ENCODE measurements at regions not wholly inside any gene's neighbourhood (a gene's known extent, or its start where the extent isn't known, plus 50 kb on each side); places are given as distances from the start of the nearest gene placed in this dataset.

- H4K20me1 ChIP-seq (ENCODE audit: insufficient read depth, low read length) = no peaks in the 10 kb centered on the region
- no peak overlapping the region for H3K27ac Mint-ChIP-seq (ENCODE audit: unreplicated experiment)
- H3K36me3 ChIP-seq (ENCODE audit: insufficient read depth, low read length) = no peaks in the 10 kb centered on the region
- no peak overlapping the region for H3K4me3 ChIP-seq (ENCODE audit: insufficient read depth, low read depth, low read length)
- DNase-seq (ENCODE audit: low read depth) = no peak
- H3K36me3 Mint-ChIP-seq (ENCODE audit: low read depth, unreplicated experiment) = no peaks in the 10 kb centered on the region
- H3K4me1 ChIP-seq (ENCODE audit: insufficient read depth, low read length) = no peaks in the 10 kb centered on the region
- H3K27me3 Mint-ChIP-seq (ENCODE audit: low read depth, unreplicated experiment) = no peaks in the 10 kb centered on the region
- peaks cover 3% of the 10 kb centered on the region for H3K9me3 Mint-ChIP-seq (ENCODE audit: unreplicated experiment)
- H2AFZ ChIP-seq (ENCODE audit: low read depth, low read length) = no peak overlapping the region
- TF ChIP-seq EZH2 (IDR thresholded peaks at IDR 0.05; ENCODE audit: insufficient read depth, low read length) (no peak), CTCF (IDR thresholded peaks at IDR 0.05; ENCODE audit: insufficient read depth, low read depth, low read length) (no peak)
- FAIRE-seq = no peak
- peaks cover 4% of the 10 kb centered on the region for H3K4me1 Mint-ChIP-seq (ENCODE audit: low read depth, unreplicated experiment)
- H3K9me3 ChIP-seq (ENCODE audit: insufficient read depth, low read depth, low read length) = no peaks in the 10 kb centered on the region
- H3K27ac ChIP-seq (ENCODE audit: low read depth, low read length) = no peak overlapping the region
- no peak overlapping the region for H3K4me3 Mint-ChIP-seq (ENCODE audit: unreplicated experiment)
- no peak overlapping the region for H3K4me2 ChIP-seq (ENCODE audit: low read length)
- no peak overlapping the region for H3K9ac ChIP-seq (ENCODE audit: low read length)
- H3K79me2 ChIP-seq (ENCODE audit: insufficient read depth, low read length) = no peaks in the 10 kb centered on the region
- H3K27me3 ChIP-seq (ENCODE audit: insufficient read depth, low read length) = no peaks in the 10 kb centered on the region
Measured at GRCh38 chr18:22015156-22015555, 154.2 kb upstream of the GATA6 start.

GRCh38 chr18:22018366-22018765 lies 151.0 kb upstream of the GATA6 start:
- H3K4me1 ChIP-seq (ENCODE audit: insufficient read depth, low read length) = no peaks in the 10 kb centered on the region
- H3K79me2 ChIP-seq (ENCODE audit: insufficient read depth, low read length) = no peaks in the 10 kb centered on the region
- H3K36me3 Mint-ChIP-seq (ENCODE audit: low read depth, unreplicated experiment) = no peaks in the 10 kb centered on the region
- no peaks in the 10 kb centered on the region for H3K36me3 ChIP-seq (ENCODE audit: insufficient read depth, low read length)
- H3K4me3 ChIP-seq (ENCODE audit: insufficient read depth, low read depth, low read length) = no peak overlapping the region
- peaks cover 6% of the 10 kb centered on the region for H3K27me3 Mint-ChIP-seq (ENCODE audit: low read depth, unreplicated experiment)
- DNase-seq (ENCODE audit: low read depth) (no peak), FAIRE-seq (no peak)
- peak overlapping the region; percentile 41 for H2AFZ ChIP-seq (ENCODE audit: low read depth, low read length)
- H3K4me2 ChIP-seq (ENCODE audit: low read length) = no peak overlapping the region
- no peak overlapping the region for H3K27ac Mint-ChIP-seq (ENCODE audit: unreplicated experiment)
- H3K9ac ChIP-seq (ENCODE audit: low read length) = no peak overlapping the region
- H3K9me3 ChIP-seq (ENCODE audit: insufficient read depth, low read depth, low read length) = no peaks in the 10 kb centered on the region
- H3K4me1 Mint-ChIP-seq (ENCODE audit: low read depth, unreplicated experiment) = peaks cover 6% of the 10 kb centered on the region
- no peak overlapping the region for H3K4me3 Mint-ChIP-seq (ENCODE audit: unreplicated experiment)
- H4K20me1 ChIP-seq (ENCODE audit: insufficient read depth, low read length) = no peaks in the 10 kb centered on the region
- peaks cover 3% of the 10 kb centered on the region for H3K9me3 Mint-ChIP-seq (ENCODE audit: unreplicated experiment)
- no peaks in the 10 kb centered on the region for H3K27me3 ChIP-seq (ENCODE audit: insufficient read depth, low read length)
- TF ChIP-seq CTCF (IDR thresholded peaks at IDR 0.05; ENCODE audit: insufficient read depth, low read depth, low read length) (no peak), EZH2 (IDR thresholded peaks at IDR 0.05; ENCODE audit: insufficient read depth, low read length) (no peak)
- no peak overlapping the region for H3K27ac ChIP-seq (ENCODE audit: low read depth, low read length)

- Histone ChIP-seq H3K36me3 (ENCODE audit: insufficient read depth, low read length) (no peaks in the 10 kb centered on the region), H3K79me2 (ENCODE audit: insufficient read depth, low read length) (no peaks in the 10 kb centered on the region), H3K4me1 (ENCODE audit: insufficient read depth, low read length) (no peaks in the 10 kb centered on the region), H3K27me3 (ENCODE audit: insufficient read depth, low read length) (no peaks in the 10 kb centered on the region), H3K4me2 (ENCODE audit: low read length) (no peak overlapping the region), H3K4me3 (ENCODE audit: insufficient read depth, low read depth, low read length) (no peak overlapping the region), H2AFZ (ENCODE audit: low read depth, low read length) (no peak overlapping the region), H4K20me1 (ENCODE audit: insufficient read depth, low read length) (no peaks in the 10 kb centered on the region), H3K27ac (ENCODE audit: low read depth, low read length) (no peak overlapping the region), H3K9ac (ENCODE audit: low read length) (no peak overlapping the region), H3K9me3 (ENCODE audit: insufficient read depth, low read depth, low read length) (no peaks in the 10 kb centered on the region)
- no peak for TF ChIP-seq CTCF (IDR thresholded peaks at IDR 0.05; ENCODE audit: insufficient read depth, low read depth, low read length)
- no peak for TF ChIP-seq EZH2 (IDR thresholded peaks at IDR 0.05; ENCODE audit: insufficient read depth, low read length)
- FAIRE-seq = no peak
- Mint-ChIP-seq H3K36me3 (ENCODE audit: low read depth, unreplicated experiment) (no peaks in the 10 kb centered on the region), H3K4me1 (ENCODE audit: low read depth, unreplicated experiment) (peaks cover 6% of the 10 kb centered on the region), H3K9me3 (ENCODE audit: unreplicated experiment) (no peaks in the 10 kb centered on the region), H3K27me3 (ENCODE audit: low read depth, unreplicated experiment) (peaks cover 6% of the 10 kb centered on the region), H3K27ac (ENCODE audit: unreplicated experiment) (no peak overlapping the region), H3K4me3 (ENCODE audit: unreplicated experiment) (no peak overlapping the region)
- no peak for DNase-seq (ENCODE audit: low read depth)
Measured at GRCh38 chr18:22019193-22019592, 150.2 kb upstream of the GATA6 start.

All from astrocyte (in vitro differentiated cells and primary cell).